Esophagus muscularis mucosa (tissue), 4 donors: ENCODE measurements at regions not wholly inside any gene's neighbourhood (a gene's known extent, or its start where the extent isn't known, plus 50 kb on each side); places are given as distances from the start of the nearest gene placed in this dataset.
"Not testable (repeated sequence)": the region's sequence is repeated elsewhere in the genome, so short reads cannot be mapped to it uniquely, and the experiment has no call there.

Experiments used
- CTCF ChIP-seq, 3 experiments: fragments of 200-600 bp in 2 of 3; fragments of 450-650 bp in 1 of 3; sonication (generic) in 2 of 3; IDR thresholded peaks; one replicate each; pipeline ENCODE4 v1.5.1; 2017 to 2019; ENCODE audit warnings: antibody characterized with exemption in 3 of 3, mild to moderate bottlenecking in 2 of 3, moderate library complexity in 1 of 3
- EP300 ChIP-seq: sonication (generic); formaldehyde crosslinking; IDR thresholded peaks from one replicate; pipeline ENCODE4 v1.6.1; 2017; ENCODE audit warnings: antibody characterized with exemption
- POLR2A ChIP-seq: fragments of 450-650 bp; IDR thresholded peaks from one replicate; pipeline ENCODE4 v1.6.1; 2017; ENCODE audit warnings: antibody characterized with exemption, moderate library complexity, mild to moderate bottlenecking, low read depth
- POLR2AphosphoS5 ChIP-seq, 2 donors: sonication (generic); formaldehyde crosslinking; IDR thresholded peaks; one replicate each; pipeline ENCODE4 v1.6.1; 2017; ENCODE audit warnings: antibody characterized with exemption in 2 of 2

- TF ChIP-seq CTCF (IDR thresholded peaks at IDR 0.05); POLR2A; EP300; POLR2AphosphoS5 (IDR thresholded peaks at IDR 0.05): not testable (repeated sequence)
Measured at GRCh38 chr6:87752503-87752902, 50.5 kb upstream of the AKIRIN2 start.
